ENCODE measurements at regions not wholly inside any gene's neighbourhood (a gene's known extent, or its start where the extent isn't known, plus 50 kb on each side); places are given as distances from the start of the nearest gene placed in this dataset.

GRCh38 chr9:89234205-89235067, 55.8 kb upstream of the SHC3 start:
- DNase-seq: peak in 18 of 51 donors; percentile 2 to 44 (median 18)

DNA sequence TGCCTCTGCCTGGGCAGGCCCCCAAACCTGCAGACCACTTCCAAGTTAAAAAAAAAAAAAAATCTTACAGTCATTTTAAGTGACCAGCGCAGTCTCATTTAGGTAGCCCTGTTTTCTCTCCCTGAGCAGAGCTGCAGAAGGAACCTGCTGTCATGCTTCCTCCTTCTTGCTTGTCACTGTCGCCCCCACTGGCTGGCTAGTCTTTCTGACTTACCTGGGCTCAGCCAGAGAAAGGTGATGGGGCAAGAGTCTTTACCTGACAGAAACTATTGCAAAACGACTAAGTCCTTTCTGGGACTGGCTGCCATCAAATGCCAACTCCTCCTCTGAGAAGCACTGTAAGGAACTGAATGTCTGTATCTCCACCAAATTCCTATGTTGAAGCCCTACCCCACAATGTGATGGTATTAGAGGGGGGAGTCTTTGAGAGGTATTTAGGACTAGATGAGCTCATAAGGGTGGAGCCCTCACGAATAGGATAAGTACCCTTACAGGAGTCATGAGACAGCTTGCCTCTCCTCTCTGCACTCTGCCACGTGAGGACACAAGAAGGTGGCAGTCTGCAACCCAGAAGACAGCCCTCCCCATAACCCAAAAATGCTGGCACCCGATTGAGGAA, 58.4 kb upstream of the SHC3 start:
- no peak for DNase-seq

- DNase-seq: no peak
Measured at GRCh38 chr9:89238424-89238823, 59.8 kb upstream of the SHC3 start.

DNA sequence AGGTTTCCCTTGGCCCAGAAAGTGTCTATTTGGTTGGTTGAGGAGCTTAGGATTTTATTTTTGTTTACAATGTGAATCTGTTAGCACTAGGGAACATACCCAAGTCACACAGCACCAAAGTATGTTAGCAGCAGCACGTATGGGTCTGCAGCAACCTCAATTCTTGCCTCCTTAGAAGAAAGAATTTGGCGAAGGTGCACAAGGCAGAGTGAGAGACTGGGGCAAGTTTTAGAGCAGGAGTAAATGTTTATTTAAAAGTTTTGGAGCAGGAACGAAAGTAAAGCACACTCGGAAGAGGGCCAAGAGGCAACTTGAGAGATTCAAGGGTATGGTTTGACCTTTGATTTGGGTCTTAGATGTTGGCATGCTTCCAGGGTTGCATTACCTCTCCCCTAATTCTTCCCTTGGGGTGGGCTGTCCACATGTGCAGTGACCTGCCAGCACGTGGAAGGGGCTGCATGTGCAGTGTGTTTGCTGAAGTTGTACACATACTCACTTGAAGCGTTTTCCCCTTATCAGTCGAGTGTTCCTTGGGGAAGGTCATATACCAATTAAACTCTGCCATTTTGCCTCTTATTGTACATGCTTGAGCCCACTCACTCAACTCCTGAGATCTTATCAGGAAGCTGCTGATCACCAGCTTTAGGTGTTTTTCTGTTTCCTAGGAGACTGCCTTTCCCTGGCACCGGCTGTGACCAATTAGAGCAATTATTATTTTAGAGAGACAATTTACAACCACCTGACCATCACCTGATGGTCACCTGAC, 64.9 kb upstream of the SHC3 start:
- DNase-seq: no peak

DNA sequence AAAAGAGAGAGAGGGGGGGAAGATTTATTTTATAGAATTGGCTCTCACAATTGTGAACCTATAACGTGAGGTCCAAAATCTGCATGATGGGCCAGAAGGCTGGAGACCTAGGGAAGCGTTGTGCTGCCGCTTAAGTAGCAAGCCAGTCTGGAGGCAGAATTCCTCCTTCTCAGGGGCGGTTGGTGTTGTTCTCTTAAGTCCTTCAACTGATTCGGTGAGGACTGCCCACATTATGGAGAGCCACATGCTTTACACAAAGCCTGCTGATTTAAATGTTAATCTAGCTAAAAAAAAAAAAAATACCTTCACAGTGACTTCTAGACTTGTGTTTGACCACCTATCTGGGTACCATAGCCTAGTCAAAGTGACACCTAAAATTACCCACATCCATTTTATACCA, 64.2 kb upstream of the CKS2 start:
- no peak for DNase-seq

GRCh38 chr9:89247431-89248353, 63.3 kb upstream of the CKS2 start:
- DNase-seq: no peak

GRCh38 chr9:89249001-89249400, 62.0 kb upstream of the CKS2 start:
- DNase-seq: no peak

- no peak for DNase-seq
Measured at GRCh38 chr9:89252651-89253267, 58.2 kb upstream of the CKS2 start.

DNA sequence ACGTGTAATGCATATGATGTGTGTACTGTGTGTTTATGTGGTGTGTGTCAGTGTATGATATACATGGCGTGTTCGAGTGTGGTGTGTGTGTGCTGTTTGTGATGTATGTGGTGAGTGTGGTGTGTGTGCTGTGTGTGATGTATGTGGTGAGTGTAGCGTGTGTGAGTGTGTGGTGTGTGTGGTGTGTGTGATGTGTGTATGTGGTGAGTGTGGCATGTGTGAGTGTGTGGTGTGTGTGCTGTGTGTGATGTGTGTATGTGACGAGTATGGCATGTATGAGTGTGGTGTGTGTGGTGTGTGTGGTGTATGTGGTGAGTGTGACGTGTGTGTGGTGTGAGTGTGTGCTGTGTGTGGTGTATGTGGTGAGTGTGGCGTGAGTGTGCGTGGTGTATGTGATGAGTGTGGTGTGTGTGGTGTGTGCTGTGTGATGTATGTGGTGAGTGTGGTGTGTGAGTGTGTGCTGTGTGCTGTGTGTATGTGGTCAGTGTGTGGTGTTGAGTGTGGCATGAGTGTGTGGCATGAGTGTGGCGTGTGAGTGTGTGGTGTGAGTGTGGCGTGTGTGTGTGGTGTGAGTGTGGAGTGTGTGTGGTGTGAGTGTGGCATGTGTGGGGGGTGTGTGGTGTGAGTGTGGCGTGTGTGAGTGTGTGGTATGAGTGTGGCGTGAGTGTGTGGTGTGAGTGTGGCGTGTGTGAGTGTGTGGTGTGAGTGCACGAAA, 56.8 kb upstream of the CKS2 start:
- no peak for DNase-seq

GRCh38 chr9:89254773-89255125, 56.2 kb upstream of the CKS2 start:
- DNase-seq: no peak

DNA sequence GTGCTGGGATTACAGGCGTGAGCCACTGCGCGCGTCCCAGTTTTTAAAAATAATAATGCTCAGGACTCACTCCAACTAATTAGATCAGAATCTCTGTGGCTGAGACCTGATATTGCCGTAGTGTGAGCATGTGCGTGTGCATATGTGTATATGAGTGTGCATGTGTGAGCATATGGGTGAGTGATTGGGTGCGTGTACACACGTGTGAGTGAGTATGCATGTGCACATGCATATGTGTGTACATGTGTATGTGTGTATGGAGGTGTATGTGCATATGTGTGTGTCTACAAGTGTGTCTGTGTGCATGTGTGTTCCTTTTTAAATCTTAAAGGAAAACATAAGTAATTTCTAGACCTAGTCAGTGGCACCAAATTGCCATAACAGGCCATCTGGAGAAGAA, 54.8 kb upstream of the CKS2 start:
- DNase-seq: no peak

GRCh38 chr9:89256642-89257041, 54.4 kb upstream of the CKS2 start:
- no peak for DNase-seq

DNA sequence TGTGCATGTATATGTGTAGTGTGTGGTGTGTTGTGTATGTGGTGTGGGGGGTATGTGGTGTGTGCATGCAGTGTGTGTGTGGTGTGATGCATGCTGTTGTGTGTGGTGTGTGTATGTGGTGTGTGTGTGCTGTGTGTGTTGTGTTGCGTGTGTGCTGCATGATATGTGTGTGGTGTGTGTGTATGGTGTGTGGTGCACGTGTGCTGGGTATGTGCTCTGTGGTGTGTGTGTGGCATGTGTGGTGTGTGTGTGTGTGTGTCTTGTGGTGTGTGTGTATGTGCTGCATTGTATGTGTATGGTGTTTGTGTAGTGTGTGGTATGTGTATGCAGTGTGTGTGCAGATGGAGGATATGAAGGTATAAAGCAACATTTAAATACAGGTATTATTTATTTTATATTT, 50.5 kb upstream of the CKS2 start:
- DNase-seq: no peak

Data from hypothalamus (tissue), 51 donors.